ENCODE measurements at regions not wholly inside any gene's neighbourhood (a gene's known extent, or its start where the extent isn't known, plus 50 kb on each side); places are given as distances from the start of the nearest gene placed in this dataset.

DNA sequence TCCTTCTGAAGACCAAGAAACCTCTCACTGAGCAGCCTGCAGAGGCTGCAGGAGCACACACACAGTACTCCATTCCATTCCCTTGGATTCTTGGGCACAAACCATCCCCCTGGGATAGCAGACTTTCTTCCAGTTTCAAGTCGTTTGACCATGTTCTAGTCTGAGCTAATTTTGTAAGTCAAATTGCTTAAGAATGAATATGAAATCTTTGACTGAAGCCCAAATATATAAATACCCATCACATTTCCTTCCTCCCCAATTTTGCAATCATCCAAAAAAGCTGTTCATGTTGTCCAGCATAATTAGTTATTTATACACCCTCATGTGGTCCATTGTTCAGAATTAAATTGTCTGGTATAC lies 231.2 kb upstream of the TPRG1 start:
- FAIRE-seq: no peak

DNA sequence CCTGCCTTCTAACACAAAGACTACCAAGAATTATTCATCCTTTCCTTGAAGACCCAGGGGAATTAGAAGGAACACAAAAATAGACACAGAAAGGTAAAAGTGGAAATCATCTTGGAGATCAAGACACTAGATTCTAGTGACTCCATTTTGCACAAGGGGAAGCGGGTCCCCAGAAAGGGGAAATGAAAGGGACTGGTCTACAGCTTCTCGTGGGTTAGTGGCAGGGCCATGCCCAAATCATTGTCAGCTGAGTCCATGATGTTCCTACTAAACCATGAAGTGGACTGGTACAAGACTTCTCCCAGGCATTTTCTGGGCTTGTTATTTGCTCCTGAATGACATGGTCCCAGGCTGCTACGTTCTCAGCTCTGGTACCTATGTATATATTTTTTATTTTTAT lies 230.7 kb upstream of the TPRG1 start:
- no peak for FAIRE-seq

DNA sequence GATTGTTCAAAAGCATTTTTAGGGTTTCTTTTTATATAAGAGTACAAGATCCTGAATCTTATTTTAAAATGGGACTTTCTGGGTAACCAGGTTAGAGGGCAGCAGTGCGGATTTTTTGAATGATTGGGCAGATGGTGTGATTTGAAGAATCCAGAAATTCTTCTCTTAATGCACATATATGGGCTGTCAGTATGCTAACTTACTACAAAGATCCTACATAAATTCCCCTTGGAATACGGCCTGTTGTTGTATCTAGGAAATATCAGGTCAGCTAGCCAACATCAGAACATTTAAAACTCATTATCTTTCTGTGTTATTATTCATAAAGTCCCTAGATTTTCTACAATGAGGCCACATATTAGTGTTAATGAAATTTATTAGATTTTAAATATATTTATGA lies 229.6 kb upstream of the TPRG1 start:
- no peak for FAIRE-seq

DNA sequence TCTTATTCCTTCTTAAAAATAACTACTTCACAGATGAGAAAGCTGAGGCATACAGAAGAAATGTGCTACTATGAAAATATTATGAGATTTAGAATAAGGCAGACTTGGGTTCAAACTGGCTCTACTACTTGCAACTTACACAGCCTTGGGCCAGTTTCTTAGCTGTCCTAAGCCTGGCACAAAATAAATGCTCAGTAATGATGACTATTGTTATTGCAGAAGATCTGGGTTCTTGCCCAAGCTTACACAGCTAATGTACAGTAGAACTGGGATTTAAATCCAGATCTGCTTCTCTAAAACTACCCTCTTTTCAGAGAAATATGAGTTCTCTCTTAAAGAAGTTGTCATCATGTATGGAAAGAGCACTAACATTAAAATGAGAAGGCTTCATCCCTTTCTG lies 228.2 kb upstream of the TPRG1 start:
- no peak for FAIRE-seq

DNA sequence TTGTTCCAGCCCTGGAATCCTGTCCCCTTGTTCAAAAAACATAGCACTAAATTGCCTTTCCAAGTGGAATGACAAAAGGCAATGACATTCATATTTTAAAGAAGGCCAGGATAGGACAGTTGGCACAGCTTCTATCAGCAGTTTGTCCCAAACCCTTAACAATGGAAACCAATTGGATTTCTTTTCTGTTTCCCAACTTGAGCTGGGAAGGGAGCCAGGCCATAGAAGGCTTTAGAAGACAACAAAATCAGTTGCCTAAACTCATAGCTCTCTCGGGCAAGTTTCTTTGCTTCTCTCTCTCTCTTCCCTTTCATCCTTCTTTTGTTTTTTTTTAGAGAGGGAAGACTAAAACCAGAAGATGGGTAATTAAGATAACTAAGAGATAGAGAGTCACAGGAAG lies 227.7 kb upstream of the TPRG1 start:
- no peak for FAIRE-seq

DNA sequence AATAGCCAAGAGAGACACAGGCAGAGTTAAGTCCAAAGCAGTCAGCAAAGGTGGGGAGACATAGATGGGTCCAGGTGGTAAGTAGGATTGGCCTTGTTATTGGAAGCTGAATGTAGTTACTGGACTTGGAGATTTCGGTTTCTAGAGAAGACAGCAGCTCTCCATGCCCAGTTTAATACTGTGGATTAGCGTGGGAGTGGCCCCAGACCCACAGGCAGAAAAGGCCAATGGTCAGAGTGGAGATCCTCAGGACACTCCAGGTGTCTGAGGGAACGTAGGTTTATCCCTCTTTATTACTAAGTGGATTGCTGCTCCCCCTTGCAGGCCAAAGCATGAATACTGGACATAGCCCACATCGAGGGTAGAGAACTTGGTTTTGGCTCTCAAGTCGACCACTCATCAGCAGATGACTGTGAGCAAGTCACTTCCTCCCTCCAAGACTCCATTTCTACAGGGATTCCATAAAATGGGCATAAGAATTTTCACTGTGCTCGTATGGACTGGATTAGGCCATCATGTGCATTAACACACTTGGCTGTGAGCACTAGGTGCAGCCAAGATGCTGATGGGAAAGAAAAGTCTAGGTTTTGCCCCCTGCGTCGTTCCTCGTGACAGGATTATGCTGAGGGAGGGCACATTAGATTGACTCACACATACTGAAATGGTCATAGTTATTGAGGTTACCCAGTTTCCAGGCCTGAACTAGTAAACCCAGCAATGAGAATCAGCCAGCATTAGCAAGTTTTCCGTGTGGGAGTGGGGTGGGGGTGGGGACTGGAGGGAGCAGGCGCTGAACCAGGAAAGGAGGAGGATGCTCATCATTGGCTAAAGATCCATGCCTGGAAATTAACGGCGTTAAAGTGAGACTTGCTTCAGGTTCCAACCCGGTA lies 225.2 kb upstream of the TPRG1 start:
- FAIRE-seq: no peak

DNA sequence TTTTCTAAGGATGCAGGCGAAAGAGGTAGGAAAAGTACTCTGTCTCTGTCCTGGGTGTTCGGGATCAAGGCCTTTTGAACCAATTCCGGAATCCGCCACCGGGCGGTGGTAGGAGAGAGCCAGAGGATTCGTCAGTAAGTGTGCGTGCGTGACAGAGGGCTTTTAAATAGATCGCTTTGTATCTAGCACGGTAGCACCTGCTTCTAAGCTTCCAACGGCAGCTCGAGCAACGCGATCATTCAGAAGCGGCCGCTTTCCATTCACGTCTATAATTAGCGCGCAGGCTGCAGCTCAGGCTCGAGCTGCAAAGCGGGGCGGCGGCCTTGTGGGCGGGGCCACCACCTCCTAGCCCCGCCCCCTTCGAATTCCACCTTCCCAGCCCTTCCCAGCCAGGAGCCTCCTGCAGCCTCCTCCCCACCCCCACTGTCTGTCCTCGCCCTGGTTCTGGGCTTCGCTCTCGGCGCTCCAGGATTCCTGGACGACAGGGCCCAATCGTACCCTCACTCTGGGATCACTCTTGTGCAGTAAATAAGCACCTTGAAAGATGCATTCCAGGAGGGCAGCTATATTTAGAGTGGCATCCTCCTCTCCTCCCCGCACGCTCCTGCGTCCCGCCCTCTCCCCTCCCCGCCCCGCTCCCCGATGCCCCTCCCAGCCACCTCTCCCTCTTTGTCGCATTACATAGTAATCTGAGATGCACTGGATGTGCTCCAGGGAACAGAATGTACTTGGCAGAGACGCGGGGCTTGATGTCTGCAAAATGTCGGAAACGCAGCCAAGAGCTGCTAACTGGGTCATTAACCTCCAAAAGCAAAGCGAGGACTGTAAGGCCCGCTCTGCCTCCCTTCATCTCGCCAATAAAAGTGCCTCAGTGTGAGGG lies 224.1 kb upstream of the TPRG1 start:
- no peak for FAIRE-seq

DNA sequence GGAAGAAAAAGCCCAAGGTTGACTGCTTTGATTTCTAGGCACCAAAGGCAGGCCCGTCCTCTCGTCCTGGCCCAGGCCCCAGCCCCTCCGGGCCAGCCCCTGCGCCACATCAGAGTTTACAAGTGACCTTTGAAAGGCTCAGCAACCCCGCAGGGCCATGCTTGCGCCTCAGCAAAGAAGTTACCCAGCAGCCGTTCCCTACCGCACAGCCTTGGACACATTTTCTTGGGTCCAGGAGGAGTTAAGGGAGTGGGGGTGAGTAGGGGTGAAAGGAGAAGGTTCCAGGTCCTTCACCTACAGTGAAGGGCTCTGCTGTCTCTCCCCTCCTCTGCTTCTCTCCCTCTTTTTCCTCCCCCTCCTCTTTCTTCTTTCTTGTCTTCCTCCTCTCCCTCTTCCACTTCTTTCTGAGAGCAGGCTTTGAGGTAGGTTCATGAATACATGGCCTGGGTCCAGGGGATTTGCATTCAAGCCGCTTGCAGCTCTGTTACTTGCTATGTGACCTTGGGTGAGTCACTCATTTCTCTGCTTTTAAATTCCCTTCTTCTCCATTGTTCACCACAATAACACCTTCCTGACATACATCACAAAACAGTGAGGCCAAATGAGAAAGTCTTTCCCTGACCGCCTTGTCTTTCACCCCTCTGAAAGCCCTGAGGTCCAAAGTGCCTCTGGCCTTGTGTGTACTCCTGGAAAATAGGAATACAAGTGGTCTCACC lies 223.3 kb upstream of the TPRG1 start:
- no peak for FAIRE-seq

DNA sequence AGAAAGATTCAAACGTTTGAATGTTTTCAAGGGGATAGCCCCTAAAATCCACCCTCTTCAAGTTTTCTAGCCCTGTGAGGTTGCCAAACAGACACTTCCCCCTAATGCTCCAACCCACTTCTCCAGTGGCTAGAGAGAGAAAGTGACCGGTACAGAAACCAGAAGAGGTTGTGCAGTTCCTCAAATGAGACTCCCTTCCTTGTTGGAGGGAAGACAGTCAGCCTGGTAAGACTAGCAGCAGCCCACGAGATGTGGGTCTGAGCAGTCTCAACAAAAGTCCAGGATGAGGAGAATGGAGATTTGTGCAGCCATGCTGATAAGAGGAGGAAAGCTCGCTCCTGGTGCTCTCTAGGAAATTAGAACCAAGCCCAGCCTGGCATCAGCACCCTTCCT lies 222.8 kb upstream of the TPRG1 start:
- no peak for FAIRE-seq

DNA sequence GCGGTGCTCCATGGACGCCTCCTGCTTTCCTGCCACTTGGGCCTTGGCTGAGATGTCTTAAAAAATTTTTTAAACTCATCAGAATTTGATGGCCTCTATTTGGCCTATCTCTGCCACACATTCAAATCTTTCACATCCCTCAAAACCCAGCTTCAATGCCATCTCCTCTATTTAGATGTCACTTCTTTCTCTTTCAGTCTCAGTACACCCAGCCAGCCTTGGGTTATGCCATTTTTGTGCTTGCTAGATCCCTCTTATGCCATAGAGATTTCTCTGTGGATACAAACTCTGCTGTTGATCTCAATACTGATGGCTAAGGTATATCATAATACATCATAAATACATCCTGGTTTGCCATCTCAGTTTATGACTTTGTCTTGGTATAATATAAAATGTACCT lies 222.3 kb upstream of the TPRG1 start:
- no peak for FAIRE-seq

DNA sequence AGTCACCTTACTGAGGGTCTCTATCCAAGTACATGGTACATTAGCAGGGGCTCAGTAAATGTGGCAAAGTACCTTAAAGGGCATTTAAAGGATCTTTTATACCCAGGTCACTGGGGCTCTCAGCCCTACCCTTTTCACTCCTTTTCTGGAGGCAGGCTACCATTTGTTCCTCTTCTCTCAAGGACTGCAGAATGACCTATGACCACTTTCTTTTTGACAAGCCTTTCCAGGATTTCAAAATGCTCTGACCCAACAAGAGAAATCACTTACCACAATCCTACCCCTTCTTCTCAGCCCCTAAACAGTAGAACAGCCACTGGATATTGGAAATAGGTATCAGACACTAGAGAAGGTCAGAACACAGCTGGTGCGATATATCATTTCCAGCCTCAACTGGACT lies 221.8 kb upstream of the TPRG1 start:
- no peak for FAIRE-seq

DNA sequence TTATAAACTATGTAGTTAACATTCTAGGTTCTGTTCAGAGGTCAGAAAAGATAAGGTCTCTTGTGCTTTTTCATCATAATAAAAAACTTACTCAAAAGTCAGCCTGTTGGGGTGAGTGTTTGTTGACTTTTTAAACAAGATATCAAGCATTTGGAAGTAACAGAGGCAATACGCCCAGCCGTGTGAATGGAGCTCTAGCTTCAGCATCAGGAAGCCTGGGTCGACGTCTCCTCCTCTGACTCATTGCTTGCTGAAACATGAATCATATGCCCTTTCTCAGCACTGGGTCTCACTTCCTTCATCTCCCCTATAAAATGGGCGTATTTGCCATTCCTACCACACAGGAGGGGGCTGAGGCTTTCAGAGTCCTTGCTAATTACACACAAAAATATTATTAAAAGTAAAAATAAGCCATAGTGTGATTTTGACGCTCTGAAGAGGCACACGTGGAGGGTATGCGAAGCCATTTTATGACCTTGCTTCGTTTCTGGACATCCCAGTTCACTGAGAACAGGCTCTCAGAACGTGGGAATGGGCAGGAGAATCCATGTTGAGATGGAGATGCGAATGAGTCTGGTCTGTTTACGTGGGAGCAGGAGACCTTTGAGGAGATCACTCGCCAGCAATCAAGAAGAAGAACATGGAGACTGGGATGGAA lies 220.8 kb upstream of the TPRG1 start:
- FAIRE-seq: no peak

DNA sequence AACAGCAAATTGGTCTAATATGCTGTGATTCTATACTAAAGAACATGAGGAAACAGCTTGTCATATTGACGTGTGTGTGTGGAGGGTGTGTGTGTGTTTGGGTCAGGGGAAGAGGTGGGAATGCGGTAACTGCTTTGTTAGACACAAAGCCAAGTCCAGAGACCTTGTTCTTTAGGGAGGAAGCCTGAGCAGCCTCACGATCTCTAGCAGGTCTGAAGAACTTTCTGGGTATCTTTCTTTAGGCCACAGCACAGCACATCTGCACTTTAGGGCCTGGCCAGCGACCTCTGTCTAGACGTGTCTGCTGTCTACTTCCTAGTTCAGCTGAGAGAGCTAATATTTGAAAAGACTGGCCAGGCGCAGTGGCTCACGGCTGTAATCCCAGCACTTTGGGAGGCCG lies 220.0 kb upstream of the TPRG1 start:
- no peak for FAIRE-seq

DNA sequence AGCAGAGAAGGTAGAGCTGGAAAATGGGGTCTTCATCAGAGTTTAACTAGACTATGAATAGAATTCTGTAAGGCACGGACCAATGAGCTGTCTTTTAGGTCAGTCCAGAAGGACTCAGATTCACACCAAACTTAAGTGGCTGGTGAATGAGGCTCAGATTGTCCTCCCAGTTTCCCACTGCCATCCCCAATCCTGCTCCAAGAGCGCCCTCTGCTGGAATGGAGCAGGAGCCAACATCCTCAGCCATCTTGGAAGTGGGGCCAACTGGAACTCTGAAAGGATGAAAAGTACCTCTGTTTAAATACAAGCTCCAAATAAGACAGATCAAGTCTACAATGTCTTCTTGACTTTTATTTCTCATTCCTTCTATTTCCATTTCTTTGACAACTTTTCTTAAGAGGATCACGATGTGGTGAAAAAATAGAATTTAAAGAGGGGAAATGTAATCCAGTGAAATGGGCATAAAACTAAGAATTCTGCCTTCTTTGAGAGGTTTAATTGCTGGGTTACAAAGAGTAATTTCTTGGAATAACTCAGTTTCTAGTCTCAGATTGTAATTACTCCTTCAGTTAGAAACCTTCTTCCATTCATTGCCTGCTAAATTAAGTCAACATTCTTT lies 217.1 kb upstream of the TPRG1 start:
- peak; percentile 77 for FAIRE-seq

DNA sequence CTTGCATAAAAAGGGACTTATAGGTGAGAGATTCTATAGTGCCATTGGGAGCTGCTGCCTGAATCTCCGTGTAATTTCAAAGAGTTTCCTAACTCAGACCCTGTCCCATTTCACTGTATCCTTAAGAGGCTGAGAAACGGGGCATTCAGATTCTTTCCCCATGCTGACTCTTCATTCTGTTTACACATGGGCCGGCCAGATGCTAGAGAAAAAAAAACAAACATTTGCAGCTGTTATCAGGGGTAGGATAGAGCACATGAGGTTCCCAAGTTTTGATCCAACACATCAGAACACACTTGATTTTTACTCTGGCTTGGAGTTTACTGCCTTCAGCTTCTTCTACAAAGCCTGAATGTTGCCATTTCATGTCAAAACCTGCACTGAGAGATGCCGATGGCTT lies 215.9 kb upstream of the TPRG1 start:
- no peak for FAIRE-seq

DNA sequence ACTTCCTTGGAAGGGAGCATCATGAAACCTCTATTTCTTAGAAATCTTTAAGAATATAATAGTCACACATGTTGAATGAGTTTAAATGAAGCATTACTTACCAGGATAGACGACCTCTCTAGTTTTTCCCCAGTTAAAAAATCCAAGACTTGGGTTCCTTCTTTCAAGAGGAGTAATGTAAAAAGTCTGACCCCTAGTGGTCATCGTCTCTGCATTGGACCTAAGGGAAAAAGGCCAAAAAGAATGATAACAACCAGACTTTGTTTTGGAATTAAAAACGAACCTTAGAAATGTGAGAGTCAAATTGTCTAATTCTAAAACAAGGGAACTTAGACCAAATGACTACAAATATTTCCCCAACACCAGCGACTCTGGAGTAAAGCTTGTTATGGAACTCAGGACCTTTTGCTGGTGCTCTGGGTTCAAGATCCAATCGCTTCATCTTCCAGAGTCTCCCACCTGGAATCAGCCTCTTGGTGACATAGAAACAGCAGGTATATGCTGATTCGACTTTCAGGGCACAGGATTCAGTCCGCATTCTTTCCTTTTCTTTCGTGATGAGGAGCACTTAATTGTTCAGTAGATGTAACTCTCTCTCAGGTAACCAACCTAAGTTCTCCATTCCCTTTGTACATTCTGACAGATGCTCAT lies 214.8 kb upstream of the TPRG1 start:
- peak; percentile 94 for FAIRE-seq

DNA sequence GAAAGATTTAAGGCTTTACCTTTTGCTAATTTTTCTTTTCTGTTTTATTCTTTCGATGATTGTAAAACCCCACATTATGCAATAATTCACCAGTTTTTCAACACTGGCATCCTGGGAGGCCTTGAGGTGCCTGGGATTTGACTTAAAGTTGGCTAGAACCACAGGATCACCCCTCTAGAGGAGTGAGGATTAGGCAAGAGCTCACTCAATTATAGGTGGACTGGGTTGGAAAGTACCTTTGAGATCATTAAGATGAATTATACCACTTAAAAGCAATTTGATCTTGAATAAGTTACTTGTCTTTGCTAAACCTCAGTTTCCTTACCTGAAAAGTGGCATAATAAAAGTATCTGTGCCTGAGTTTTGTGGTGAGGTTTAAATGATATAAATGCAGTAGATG lies 212.8 kb upstream of the TPRG1 start:
- FAIRE-seq: no peak

DNA sequence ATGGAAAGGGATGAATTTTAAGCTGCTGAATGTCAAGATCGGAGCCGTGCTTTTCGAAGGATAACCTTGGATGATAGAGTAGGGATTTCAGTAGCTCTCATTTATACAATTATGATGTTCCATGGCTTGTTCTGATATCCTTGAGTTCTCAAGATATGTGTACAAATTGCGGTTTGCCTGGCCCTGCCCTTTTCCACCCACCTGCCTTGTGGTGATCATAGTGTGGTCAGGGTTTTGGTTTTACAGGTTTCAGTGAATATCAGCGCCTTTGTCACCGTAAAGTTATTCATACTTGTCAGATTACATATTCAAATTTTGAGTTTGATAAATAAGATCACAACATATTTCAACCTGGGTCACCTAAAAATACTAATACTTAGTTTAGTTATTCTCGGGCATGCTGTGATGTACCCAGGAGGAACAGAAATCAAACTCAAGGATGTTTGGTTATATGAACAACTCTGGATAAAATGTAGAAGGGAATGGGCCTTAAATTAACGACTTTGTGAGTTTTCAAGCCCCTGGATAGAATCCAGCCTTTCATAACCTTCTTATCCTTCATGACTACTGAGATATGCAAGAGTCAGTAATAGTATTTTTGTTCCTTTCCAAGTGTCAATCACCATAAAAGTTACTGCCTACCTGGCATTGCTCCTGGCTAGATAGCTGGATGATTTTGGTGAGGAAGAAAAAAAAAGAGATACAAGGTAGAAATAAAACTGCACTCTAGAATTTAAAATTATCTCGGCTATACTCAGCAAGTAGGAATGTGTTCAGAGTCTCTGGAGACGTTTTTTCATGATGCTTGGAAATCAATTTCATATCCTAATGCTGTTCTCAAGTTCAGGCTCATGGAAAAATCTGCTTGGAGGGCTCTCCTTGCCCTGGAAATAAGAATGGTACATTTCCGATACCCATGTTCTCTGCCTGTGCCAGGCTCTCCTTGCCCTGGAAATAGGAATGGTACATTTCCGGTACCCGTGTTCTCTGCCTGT lies 209.2 kb upstream of the TPRG1 start:
- FAIRE-seq: no peak

DNA sequence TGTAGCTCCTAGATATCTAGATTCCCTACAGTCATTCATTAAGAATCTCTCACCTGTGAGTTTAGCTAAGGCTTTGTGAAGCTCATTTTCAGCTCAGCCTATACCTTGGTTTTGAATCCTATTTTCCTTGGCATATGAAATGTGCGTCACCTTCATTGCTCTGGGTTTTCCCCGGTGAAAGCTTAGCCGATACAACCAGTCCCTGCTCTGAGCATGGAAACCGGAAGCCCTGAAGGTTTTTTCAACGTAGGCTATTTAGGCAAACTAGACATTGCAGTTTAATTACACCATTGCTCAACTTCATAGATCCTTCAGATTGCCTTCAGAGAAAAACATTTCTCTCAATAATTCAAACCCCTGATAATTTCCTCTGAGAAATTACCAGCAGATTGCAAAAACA lies 206.8 kb upstream of the TPRG1 start:
- FAIRE-seq: no peak

DNA sequence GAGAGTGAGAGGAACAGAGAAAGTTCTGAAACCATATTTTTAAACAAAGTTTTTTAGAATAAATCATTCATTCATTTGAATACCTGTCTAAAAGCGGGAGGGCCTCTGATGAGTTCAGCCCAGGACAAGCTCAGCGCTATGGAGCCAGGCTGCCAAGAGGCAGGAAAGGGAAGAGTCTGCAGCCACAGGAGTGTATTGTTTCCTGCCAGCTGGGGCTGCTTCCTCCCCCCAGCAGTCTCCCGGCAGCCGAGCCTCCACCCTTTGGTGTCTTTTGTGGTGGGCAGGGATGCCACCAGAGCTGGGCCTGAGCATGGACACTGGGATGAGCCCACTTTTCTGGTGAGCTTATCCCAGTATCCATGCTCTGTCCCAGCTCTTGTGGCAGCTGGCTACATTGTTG lies 199.5 kb upstream of the TPRG1 start:
- FAIRE-seq: no peak

Measured in G401.6 (cell line).